A549 (cell line): ENCODE measurements at regions not wholly inside any gene's neighbourhood (a gene's known extent, or its start where the extent isn't known, plus 50 kb on each side); places are given as distances from the start of the nearest gene placed in this dataset.

ENCODE experiments used
- ATAC-seq, 2 experiments: fragments of 200-7000 bp in 1 of 2; fragments of >200 bp in 1 of 2; cut with Nextera tagmentation in 1 of 2; cut with Tn5 transposase in 1 of 2; 3 replicates each; pipeline versions ENCODE4 v1.8.0 to v1.9.1; 2018 to 2020; ENCODE audit warnings: mild to moderate bottlenecking in 1 of 2, moderate library complexity in 1 of 2
- CTCF ChIA-PET: fragments of 300-600 bp; sonication (Branson Sonifier 250); formaldehyde crosslinking; extraction: SDS; loops from one replicate; lab custom pipeline; 2021; ENCODE audit warnings: antibody characterized with exemption, inconsistent platforms; lab: Yijun Ruan, JAX
- POLR2A ChIA-PET: fragments of 350-600 bp; formaldehyde crosslinking; extraction: SDS; loops from one replicate; lab custom pipeline; 2021; ENCODE audit warnings: antibody characterized with exemption, inconsistent platforms; lab: Yijun Ruan, JAX
- DNase-seq, 2 experiments: peaks; one replicate each; pipeline versions ENCODE4 v3.0.0 to v3.0.0-alpha.2; 2011 to 2016; ENCODE audit warnings: low read depth in 1 of 2, low spot score in 1 of 2
- FAIRE-seq: peaks from 2 replicates; lab custom pipeline; 2011; peaks lifted over from hg19 to GRCh38; lab: Jason Lieb, UNC
- H3K27ac ChIP-seq, 2 experiments: fragments of >200 bp; sonication (Bioruptor Twin); formaldehyde crosslinking; 3 replicates each; pipeline ENCODE4 v1.5.1; 2016 to 2017
- H3K4me1 ChIP-seq: fragments of >200 bp; sonication (Bioruptor Twin); formaldehyde crosslinking; 3 replicates; pipeline ENCODE4 v1.6.1; 2016
- H3K4me2 ChIP-seq: fragments of >200 bp; sonication (Bioruptor Twin); formaldehyde crosslinking; 3 replicates; pipeline ENCODE4 v1.6.1; 2016
- H3K4me3 ChIP-seq: fragments of >200 bp; sonication (Bioruptor Twin); formaldehyde crosslinking; 3 replicates; pipeline ENCODE4 v1.5.1; 2016
- H3K9me3 ChIP-seq: fragments of >200 bp; sonication (Bioruptor Twin); formaldehyde crosslinking; 3 replicates; pipeline ENCODE4 v1.6.1; 2016
- BHLHE40 ChIP-seq: IDR thresholded peaks from 2 replicates; pipeline ENCODE4 v1.6.1; 2012; ENCODE audit warnings: low read depth, low read length, inconsistent platforms
- CBX2 ChIP-seq: fragments of 200-600 bp; sonication (generic); IDR thresholded peaks from 2 replicates; pipeline ENCODE4 v1.6.1; 2016; ENCODE audit warnings: low read depth, mild to moderate bottlenecking, borderline replicate concordance
- CHD2 ChIP-seq: fragments of 150-350 bp; IDR thresholded peaks from 2 replicates; pipeline ENCODE4 v1.6.1; 2014; ENCODE audit warnings: low read length; ENCODE audit not compliant: partially characterized antibody
- EHF ChIP-seq: fragments of 250-450 bp; sonication (Bioruptor Pico); IDR thresholded peaks from 2 replicates; pipeline ENCODE4 v1.5.0; 2020; ENCODE audit warnings: mild to moderate bottlenecking
- EP300 ChIP-seq, 2 experiments: fragments of >200 bp; sonication (Bioruptor Twin); formaldehyde crosslinking; IDR thresholded peaks; 2 replicates in 1 of 2; 3 replicates in 1 of 2; pipeline ENCODE4 v1.6.1; 2016 to 2017
- ESRRA ChIP-seq: fragments of 150-350 bp; IDR thresholded peaks from 2 replicates; pipeline ENCODE4 v1.6.1; 2014; ENCODE audit warnings: mild to moderate bottlenecking, low read length, borderline replicate concordance
- FOXS1 ChIP-seq: fragments of 250-450 bp; sonication (Bioruptor Pico); IDR thresholded peaks from 2 replicates; pipeline ENCODE4 v1.5.0; 2020; ENCODE audit warnings: mild to moderate bottlenecking, moderate library complexity
- HOXA7 ChIP-seq: fragments of 250-450 bp; sonication (Bioruptor Pico); IDR thresholded peaks from 2 replicates; pipeline ENCODE4 v1.5.0; 2020; ENCODE audit warnings: mild to moderate bottlenecking, moderate library complexity
- MAZ ChIP-seq: fragments of 150-350 bp; IDR thresholded peaks from 2 replicates; pipeline ENCODE4 v1.6.1; 2014; ENCODE audit warnings: antibody characterized with exemption, low read depth, low read length, borderline replicate concordance
- MYC ChIP-seq: IDR thresholded peaks from 2 replicates; pipeline ENCODE4 v1.6.1; 2012; ENCODE audit warnings: mild to moderate bottlenecking, inconsistent platforms, low read length, improper control_type of control experiment, borderline replicate concordance
- NFE2L2 ChIP-seq: fragments of 150-350 bp; conservative IDR thresholded peaks from 2 replicates; pipeline ENCODE4 v1.6.1; 2014; ENCODE audit warnings: low read length
- NR3C1 ChIP-seq: fragments of >200 bp; sonication (Bioruptor Twin); formaldehyde crosslinking; IDR thresholded peaks from 3 replicates; pipeline ENCODE4 v1.6.1; 2017
- PHF8 ChIP-seq: fragments of 200-600 bp; sonication (generic); IDR thresholded peaks from 2 replicates; pipeline ENCODE4 v1.6.1; 2016; ENCODE audit warnings: low read depth, mild to moderate bottlenecking, antibody characterized with exemption, moderate library complexity, borderline replicate concordance
- RAD21 ChIP-seq, 2 experiments: fragments of >200 bp in 1 of 2; sonication (Bioruptor Twin) in 1 of 2; formaldehyde crosslinking in 1 of 2; IDR thresholded peaks in 1 of 2; conservative IDR thresholded peaks in 1 of 2; 2 replicates in 1 of 2; 3 replicates in 1 of 2; pipeline ENCODE4 v1.6.1; 2012 to 2018; ENCODE audit warnings: inconsistent platforms in 1 of 2
- RARB ChIP-seq: fragments of 250-450 bp; sonication (Bioruptor Pico); IDR thresholded peaks from 2 replicates; pipeline ENCODE4 v1.8.0; 2021; ENCODE audit warnings: mild to moderate bottlenecking, moderate library complexity
- RFX5 ChIP-seq: fragments of 450-650 bp; IDR thresholded peaks from 2 replicates; pipeline ENCODE4 v1.7.1; 2014; ENCODE audit warnings: antibody characterized with exemption, mild to moderate bottlenecking, moderate library complexity
- RNF2 ChIP-seq: fragments of 200-600 bp; sonication (generic); IDR thresholded peaks from 2 replicates; pipeline ENCODE4 v1.6.1; 2016; ENCODE audit warnings: low read depth, mild to moderate bottlenecking, antibody characterized with exemption, moderate library complexity, borderline replicate concordance
- SREBF2 ChIP-seq: fragments of 450-650 bp; IDR thresholded peaks from 2 replicates; pipeline ENCODE4 v1.6.1; 2014; ENCODE audit warnings: mild to moderate bottlenecking, moderate library complexity
- TFCP2L1 ChIP-seq: fragments of 250-450 bp; sonication (Bioruptor Pico); IDR thresholded peaks from 2 replicates; pipeline ENCODE4 v1.5.0; 2021; ENCODE audit warnings: mild to moderate bottlenecking
- ZFP36 ChIP-seq: fragments of 450-650 bp; IDR thresholded peaks from 2 replicates; pipeline ENCODE4 v1.6.1; 2014; ENCODE audit warnings: borderline replicate concordance; ENCODE audit not compliant: partially characterized antibody
- ZSCAN20 ChIP-seq: fragments of 250-450 bp; sonication (Bioruptor Pico); IDR thresholded peaks from 2 replicates; pipeline ENCODE4 v1.8.0; 2022; ENCODE audit warnings: mild to moderate bottlenecking, moderate library complexity
- WGBS: methylation state at CpG from one replicate; pipeline ENCODE4 v1.1.6; 2017; ENCODE audit errors: missing lambda C conversion rate; 5-methylcytosine and 5-hydroxymethylcytosine counted together
- TF ChIP-seq, protein P1 (sequence below): fragments of >200 bp; sonication (Bioruptor Twin); formaldehyde crosslinking; IDR thresholded peaks from 3 replicates; pipeline ENCODE4 v1.5.1; 2016
- TF ChIP-seq, protein P2 (sequence below): IDR thresholded peaks from 2 replicates; pipeline ENCODE4 v1.6.1; 2012
- TF ChIP-seq, protein P3 (sequence below): fragments of >200 bp; sonication (Bioruptor Twin); formaldehyde crosslinking; IDR thresholded peaks from 3 replicates; pipeline ENCODE4 v1.6.1; 2016
- TF ChIP-seq, protein P4 (sequence below): IDR thresholded peaks from 2 replicates; pipeline ENCODE4 v1.6.1; 2012

GRCh38 chr1:90841473-90841872 lies 124.4 kb upstream of the BARHL2 start:
- Histone ChIP-seq H3K4me1 (no peaks in the 10 kb centered on the region), H3K27ac (no peak overlapping the region), H3K4me3 (no peak overlapping the region), H3K4me2 (no peak overlapping the region), H3K9me3 (no peaks in the 10 kb centered on the region)
- FAIRE-seq = no peak
- WGBS = 94% methylated on average over 18 of the region's 21 CpGs
- POLR2A ChIA-PET = no interaction called here
- CTCF ChIA-PET = interaction anchor here (0.6 to 1.4 kb wide), 2 partner anchors 10 to 261 kb away, joined by 3 to 4 read pairs; no protein-coding TSS in a partner anchor
- ATAC-seq = no peak
- DNase-seq = no peak
- TF ChIP-seq, protein P1, sequence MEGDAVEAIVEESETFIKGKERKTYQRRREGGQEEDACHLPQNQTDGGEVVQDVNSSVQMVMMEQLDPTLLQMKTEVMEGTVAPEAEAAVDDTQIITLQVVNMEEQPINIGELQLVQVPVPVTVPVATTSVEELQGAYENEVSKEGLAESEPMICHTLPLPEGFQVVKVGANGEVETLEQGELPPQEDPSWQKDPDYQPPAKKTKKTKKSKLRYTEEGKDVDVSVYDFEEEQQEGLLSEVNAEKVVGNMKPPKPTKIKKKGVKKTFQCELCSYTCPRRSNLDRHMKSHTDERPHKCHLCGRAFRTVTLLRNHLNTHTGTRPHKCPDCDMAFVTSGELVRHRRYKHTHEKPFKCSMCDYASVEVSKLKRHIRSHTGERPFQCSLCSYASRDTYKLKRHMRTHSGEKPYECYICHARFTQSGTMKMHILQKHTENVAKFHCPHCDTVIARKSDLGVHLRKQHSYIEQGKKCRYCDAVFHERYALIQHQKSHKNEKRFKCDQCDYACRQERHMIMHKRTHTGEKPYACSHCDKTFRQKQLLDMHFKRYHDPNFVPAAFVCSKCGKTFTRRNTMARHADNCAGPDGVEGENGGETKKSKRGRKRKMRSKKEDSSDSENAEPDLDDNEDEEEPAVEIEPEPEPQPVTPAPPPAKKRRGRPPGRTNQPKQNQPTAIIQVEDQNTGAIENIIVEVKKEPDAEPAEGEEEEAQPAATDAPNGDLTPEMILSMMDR = no peak
- TF ChIP-seq HOXA7 = no peak
- TF ChIP-seq RNF2 = no peak
- TF ChIP-seq MAZ = no peak
- no peak for TF ChIP-seq RAD21 (conservative IDR thresholded peaks at IDR 0.05 in 1 of 2, IDR thresholded peaks at IDR 0.05 in 1 of 2)
- no peak for TF ChIP-seq PHF8
- no peak for TF ChIP-seq NFE2L2
- TF ChIP-seq BHLHE40 = no peak
- no peak for TF ChIP-seq TFCP2L1 (CRISPR knock-in tag)
- TF ChIP-seq, protein P2, sequence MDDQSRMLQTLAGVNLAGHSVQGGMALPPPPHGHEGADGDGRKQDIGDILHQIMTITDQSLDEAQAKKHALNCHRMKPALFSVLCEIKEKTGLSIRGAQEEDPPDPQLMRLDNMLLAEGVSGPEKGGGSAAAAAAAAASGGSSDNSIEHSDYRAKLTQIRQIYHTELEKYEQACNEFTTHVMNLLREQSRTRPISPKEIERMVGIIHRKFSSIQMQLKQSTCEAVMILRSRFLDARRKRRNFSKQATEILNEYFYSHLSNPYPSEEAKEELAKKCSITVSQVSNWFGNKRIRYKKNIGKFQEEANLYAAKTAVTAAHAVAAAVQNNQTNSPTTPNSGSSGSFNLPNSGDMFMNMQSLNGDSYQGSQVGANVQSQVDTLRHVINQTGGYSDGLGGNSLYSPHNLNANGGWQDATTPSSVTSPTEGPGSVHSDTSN = no peak
- TF ChIP-seq FOXS1 = no peak
- TF ChIP-seq CHD2 = no peak
- TF ChIP-seq, protein P3, sequence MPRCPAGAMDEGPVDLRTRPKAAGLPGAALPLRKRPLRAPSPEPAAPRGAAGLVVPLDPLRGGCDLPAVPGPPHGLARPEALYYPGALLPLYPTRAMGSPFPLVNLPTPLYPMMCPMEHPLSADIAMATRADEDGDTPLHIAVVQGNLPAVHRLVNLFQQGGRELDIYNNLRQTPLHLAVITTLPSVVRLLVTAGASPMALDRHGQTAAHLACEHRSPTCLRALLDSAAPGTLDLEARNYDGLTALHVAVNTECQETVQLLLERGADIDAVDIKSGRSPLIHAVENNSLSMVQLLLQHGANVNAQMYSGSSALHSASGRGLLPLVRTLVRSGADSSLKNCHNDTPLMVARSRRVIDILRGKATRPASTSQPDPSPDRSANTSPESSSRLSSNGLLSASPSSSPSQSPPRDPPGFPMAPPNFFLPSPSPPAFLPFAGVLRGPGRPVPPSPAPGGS = no peak
- TF ChIP-seq EHF (CRISPR knock-in tag) = no peak
- TF ChIP-seq RARB (CRISPR knock-in tag) = no peak
- TF ChIP-seq EP300 (IDR thresholded peaks at IDR 0.05) = no peak
- TF ChIP-seq, protein P4, sequence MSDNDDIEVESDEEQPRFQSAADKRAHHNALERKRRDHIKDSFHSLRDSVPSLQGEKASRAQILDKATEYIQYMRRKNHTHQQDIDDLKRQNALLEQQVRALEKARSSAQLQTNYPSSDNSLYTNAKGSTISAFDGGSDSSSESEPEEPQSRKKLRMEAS = no peak
- no peak for TF ChIP-seq ESRRA
- TF ChIP-seq RFX5 = no peak
- TF ChIP-seq CBX2 = no peak
- TF ChIP-seq, all 56 proteins: peak for 0

- Histone ChIP-seq H3K4me2 (no peak overlapping the region), H3K9me3 (no peaks in the 10 kb centered on the region), H3K27ac (no peak overlapping the region), H3K4me3 (no peak overlapping the region), H3K4me1 (no peaks in the 10 kb centered on the region)
- DNase-seq (no peak), ATAC-seq (no peak), FAIRE-seq (no peak)
- no peak for TF ChIP-seq SREBF2
- TF ChIP-seq NR3C1 = no peak
- TF ChIP-seq MYC = no peak
- TF ChIP-seq, protein P1 = no peak
- TF ChIP-seq ZFP36 = no peak
- TF ChIP-seq ZSCAN20 = no peak
- no peak for TF ChIP-seq HOXA7
- TF ChIP-seq RARB (CRISPR knock-in tag) = no peak
- no peak for TF ChIP-seq TFCP2L1 (CRISPR knock-in tag)
- TF ChIP-seq RFX5 = no peak
- TF ChIP-seq MAZ = no peak
- ChIA-PET CTCF (no interaction called here), POLR2A (no interaction called here)
- WGBS = 86% methylated on average over 7 of the region's 7 CpGs
Measured at GRCh38 chr1:90840352-90840751, 123.2 kb upstream of the BARHL2 start.
